A673 (cell line): ENCODE measurements at regions not wholly inside any gene's neighbourhood (a gene's known extent, or its start where the extent isn't known, plus 50 kb on each side); places are given as distances from the start of the nearest gene placed in this dataset.
A peak's percentile ranks its signal among the peaks of the same experiment; 100 is the strongest.

Experiments
- BruUV-seq: library from RNA; stranded (reverse); fragments of 400-500 nt; replicated peaks from 2 replicates; lab custom pipeline; 2021; lab: Mats Ljungman, UMichigan
- CTCF ChIA-PET: fragments of 300-600 bp; sonication (Branson Sonifier 250); formaldehyde crosslinking; loops from one replicate; lab custom pipeline; 2022; ENCODE audit warnings: antibody characterized with exemption; lab: Charles Lee
- POLR2A ChIA-PET: fragments of 300-600 bp; sonication (Branson Sonifier 250); formaldehyde crosslinking; loops from one replicate; lab custom pipeline; 2022; ENCODE audit warnings: antibody characterized with exemption; ENCODE audit not compliant: low non-redundant PET; lab: Charles Lee
- DNase-seq: peaks from one replicate; pipeline ENCODE4 v3.0.0-alpha.2; 2015; ENCODE audit warnings: low spot score
- H3K27ac ChIP-seq: fragments of 200-600 bp; sonication (generic); 2 replicates; pipeline ENCODE4 v1.5.1; 2016; ENCODE audit warnings: mixed run types, low read depth, mild to moderate bottlenecking, mixed read lengths, antibody characterized with exemption, low read length; ENCODE audit not compliant: poor library complexity, severe bottlenecking
- H3K27me3 ChIP-seq: fragments of 200-600 bp; sonication (generic); replicated peaks from 2 replicates; pipeline ENCODE4 v1.6.1; 2017; ENCODE audit warnings: mixed run types, low read depth, mild to moderate bottlenecking, mixed read lengths, antibody characterized with exemption, low read length; ENCODE audit not compliant: insufficient read depth, poor library complexity
- H3K36me3 ChIP-seq: fragments of 200-600 bp; sonication (generic); 2 replicates; pipeline ENCODE4 v1.6.1; 2016; ENCODE audit warnings: mixed run types, mild to moderate bottlenecking, mixed read lengths, antibody characterized with exemption, low read length; ENCODE audit not compliant: insufficient read depth, poor library complexity, severe bottlenecking
- H3K4me1 ChIP-seq: fragments of 200-600 bp; sonication (generic); 2 replicates; pipeline ENCODE4 v1.6.1; 2017; ENCODE audit warnings: mixed run types, mild to moderate bottlenecking, mixed read lengths, antibody characterized with exemption, low read length; ENCODE audit not compliant: insufficient read depth, poor library complexity, severe bottlenecking
- H3K4me3 ChIP-seq: fragments of 200-600 bp; sonication (generic); 2 replicates; pipeline ENCODE4 v1.5.1; 2016; ENCODE audit warnings: low read depth, mixed run types, mild to moderate bottlenecking, mixed read lengths, low read length; ENCODE audit not compliant: poor library complexity, severe bottlenecking
- H3K9me3 ChIP-seq: fragments of 200-600 bp; sonication (generic); 2 replicates; pipeline ENCODE4 v1.6.1; 2016; ENCODE audit warnings: mixed run types, low read depth, mild to moderate bottlenecking, mixed read lengths, antibody characterized with exemption, low read length; ENCODE audit not compliant: poor library complexity, severe bottlenecking
- EZH2 ChIP-seq: fragments of 200-600 bp; sonication (generic); IDR thresholded peaks from 2 replicates; pipeline ENCODE4 v1.6.1; 2017; ENCODE audit warnings: borderline replicate concordance, low read depth, mild to moderate bottlenecking, mixed read lengths, antibody characterized with exemption, low read length; ENCODE audit not compliant: poor library complexity, severe bottlenecking
- intact Hi-C: fragments of 100-400 bp; cut with micrococcal nuclease; formaldehyde crosslinking; loops from one replicate; pipeline ENCODE4 v1.10.0; 2022; ENCODE audit not compliant: unreplicated experiment
- TF ChIP-seq, protein P1 (sequence below): fragments of 300-800, 200-600 bp; sonication (generic); conservative IDR thresholded peaks from 2 replicates; pipeline ENCODE4 v1.5.1; 2017; ENCODE audit warnings: low read depth, mild to moderate bottlenecking, antibody characterized with exemption, low read length, moderate library complexity, mixed read lengths

GRCh38 chr6:134589512-134589911 is 271.6 kb upstream of the SGK1 start:
- POLR2A ChIA-PET: no interaction called here
- H3K4me1 ChIP-seq: peaks cover 10% of the 10 kb centered on the region
- H3K9me3 ChIP-seq: no peaks in the 10 kb centered on the region
- CTCF ChIA-PET: no interaction called here
- intact Hi-C loops: no loop called here
- no peak overlapping the region for H3K27ac ChIP-seq
- H3K36me3 ChIP-seq: no peaks in the 10 kb centered on the region
- H3K27me3 ChIP-seq: no peaks in the 10 kb centered on the region
- no peak for DNase-seq
- TF ChIP-seq, protein P1, sequence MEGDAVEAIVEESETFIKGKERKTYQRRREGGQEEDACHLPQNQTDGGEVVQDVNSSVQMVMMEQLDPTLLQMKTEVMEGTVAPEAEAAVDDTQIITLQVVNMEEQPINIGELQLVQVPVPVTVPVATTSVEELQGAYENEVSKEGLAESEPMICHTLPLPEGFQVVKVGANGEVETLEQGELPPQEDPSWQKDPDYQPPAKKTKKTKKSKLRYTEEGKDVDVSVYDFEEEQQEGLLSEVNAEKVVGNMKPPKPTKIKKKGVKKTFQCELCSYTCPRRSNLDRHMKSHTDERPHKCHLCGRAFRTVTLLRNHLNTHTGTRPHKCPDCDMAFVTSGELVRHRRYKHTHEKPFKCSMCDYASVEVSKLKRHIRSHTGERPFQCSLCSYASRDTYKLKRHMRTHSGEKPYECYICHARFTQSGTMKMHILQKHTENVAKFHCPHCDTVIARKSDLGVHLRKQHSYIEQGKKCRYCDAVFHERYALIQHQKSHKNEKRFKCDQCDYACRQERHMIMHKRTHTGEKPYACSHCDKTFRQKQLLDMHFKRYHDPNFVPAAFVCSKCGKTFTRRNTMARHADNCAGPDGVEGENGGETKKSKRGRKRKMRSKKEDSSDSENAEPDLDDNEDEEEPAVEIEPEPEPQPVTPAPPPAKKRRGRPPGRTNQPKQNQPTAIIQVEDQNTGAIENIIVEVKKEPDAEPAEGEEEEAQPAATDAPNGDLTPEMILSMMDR: no peak
- no peak for TF ChIP-seq EZH2
- H3K4me3 ChIP-seq: no peak overlapping the region
- no TSS peak for BruUV-seq

DNA sequence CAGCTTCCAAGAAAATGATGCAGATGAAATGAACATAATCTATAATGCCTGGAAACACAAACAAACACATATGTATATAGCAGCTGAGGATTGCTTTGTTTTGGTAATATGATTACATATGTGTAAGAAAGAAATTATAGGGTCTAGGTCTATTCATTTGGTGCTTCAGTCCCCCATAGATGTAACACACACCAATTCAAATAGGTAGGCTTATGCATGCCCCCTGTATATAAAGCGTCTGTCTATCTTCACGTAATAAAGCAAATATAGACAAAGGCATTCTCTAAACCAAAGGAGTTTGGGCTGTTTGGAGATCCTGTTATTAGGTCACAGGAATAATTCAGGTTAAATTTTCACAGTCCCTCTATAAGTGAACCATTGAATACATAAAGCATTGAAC is 270.4 kb upstream of the SGK1 start:
- Histone ChIP-seq H3K4me1 (peaks cover 10% of the 10 kb centered on the region), H3K36me3 (no peaks in the 10 kb centered on the region), H3K27ac (no peak overlapping the region), H3K9me3 (no peaks in the 10 kb centered on the region), H3K27me3 (no peaks in the 10 kb centered on the region), H3K4me3 (no peak overlapping the region)
- no TSS peak for BruUV-seq
- ChIA-PET CTCF (no interaction called here), POLR2A (interaction anchor here (0.7 kb wide), 1 partner anchor 9 kb away, joined by 5 read pairs; no protein-coding TSS in a partner anchor)
- TF ChIP-seq EZH2: no peak
- TF ChIP-seq, protein P1: no peak
- intact Hi-C loops: no loop called here
- DNase-seq: no peak

GRCh38 chr6:134585517-134585873 is 267.6 kb upstream of the SGK1 start:
- Histone ChIP-seq H3K9me3 (no peaks in the 10 kb centered on the region), H3K4me3 (no peak overlapping the region), H3K36me3 (no peaks in the 10 kb centered on the region), H3K27me3 (no peaks in the 10 kb centered on the region), H3K27ac (no peak overlapping the region), H3K4me1 (peaks cover 10% of the 10 kb centered on the region)
- TF ChIP-seq, protein P1: no peak
- TF ChIP-seq EZH2: no peak
- intact Hi-C loops: no loop called here
- ChIA-PET CTCF (interaction anchor here (0.7 kb wide), 2 partner anchors 9 to 267 kb away, joined by 3 to 4 read pairs; no protein-coding TSS in a partner anchor), POLR2A (no interaction called here)
- peak; percentile 92 for DNase-seq
- BruUV-seq: no TSS peak
